HG02610 (cell line): ENCODE measurements at regions not wholly inside any gene's neighbourhood (a gene's known extent, or its start where the extent isn't known, plus 50 kb on each side); places are given as distances from the start of the nearest gene placed in this dataset.

Experiments
- ATAC-seq: cut with Tn5 transposase; IDR thresholded peaks from one replicate; pipeline ENCODE4 v1.9.1; 2021; ENCODE audit warnings: mild to moderate bottlenecking, moderate library complexity; ENCODE audit not compliant: unreplicated experiment

DNA sequence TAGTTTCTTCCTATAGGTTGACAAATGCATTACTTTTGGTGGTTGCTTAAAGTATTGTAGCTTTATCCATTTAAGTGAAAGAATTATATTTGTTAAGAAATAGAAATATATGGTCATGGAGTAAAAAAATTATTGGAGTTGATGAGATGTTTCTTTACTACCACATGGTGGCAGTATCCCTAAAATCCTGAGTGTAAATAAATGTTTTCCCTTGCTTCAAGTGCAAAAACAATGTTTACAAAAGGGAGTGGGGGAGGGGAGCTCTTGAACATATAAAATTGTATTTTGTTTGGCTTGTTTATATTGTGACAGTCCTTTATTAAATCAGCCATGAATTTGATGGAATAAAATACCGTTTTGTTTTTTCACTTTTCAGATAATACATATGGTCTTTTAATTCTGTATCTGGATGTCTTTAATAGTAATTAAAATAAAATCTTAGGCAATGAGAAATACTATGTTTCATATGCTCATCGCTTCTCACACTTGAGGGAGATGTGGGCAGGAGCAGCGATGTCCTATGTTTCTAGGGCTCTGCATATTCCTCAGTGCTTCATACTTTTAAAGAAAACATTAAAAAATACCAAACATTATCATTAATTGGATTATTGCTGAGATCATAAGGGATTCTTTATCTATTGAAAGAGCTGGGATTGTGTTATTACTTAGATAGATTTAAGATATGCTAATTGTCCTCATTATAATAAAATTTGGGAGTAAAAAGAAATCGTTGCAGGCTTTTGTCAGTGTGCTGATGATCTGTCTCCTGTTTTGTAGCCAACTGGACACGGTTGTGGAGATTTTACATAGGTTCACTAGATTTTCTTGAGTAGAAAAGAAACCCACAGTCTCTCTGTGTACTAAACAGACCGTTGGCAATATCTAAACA, 349.7 kb downstream of the TUSC7 start:
- ATAC-seq: no peak

DNA sequence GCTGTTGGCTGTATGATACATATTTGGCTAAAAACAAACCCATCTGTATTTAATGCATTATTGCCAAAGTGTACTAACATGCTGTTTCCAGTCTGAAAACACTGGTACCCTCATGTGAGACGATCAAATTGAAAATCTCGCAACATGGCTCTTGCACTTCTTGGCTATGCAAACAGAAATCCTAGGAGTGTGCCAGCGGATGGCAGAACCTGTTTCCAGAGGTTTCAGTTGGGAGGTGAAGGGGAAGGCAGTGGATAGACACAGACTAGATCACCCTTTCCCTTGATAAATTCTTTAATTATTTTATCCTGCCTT, 350.3 kb downstream of the TUSC7 start:
- no peak for ATAC-seq

DNA sequence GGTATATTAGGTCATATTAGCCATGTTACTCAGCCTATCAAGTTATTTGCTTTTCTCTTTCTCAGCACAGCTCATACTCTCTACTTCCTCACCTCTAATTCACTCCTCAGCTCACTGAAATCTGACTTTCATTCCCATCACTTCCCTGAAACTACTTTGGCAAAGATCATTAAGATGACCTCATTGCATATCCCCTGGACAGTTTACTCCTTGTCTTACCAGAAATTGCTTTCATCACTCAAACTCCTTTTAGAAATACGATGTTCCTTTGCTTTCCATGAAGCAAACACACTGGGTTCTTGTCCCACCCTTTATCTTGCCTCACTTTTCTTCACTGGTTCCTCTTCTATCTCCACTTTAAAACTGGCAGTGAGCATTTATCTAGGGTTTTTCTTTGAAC, 354.4 kb downstream of the TUSC7 start:
- ATAC-seq: no peak

DNA sequence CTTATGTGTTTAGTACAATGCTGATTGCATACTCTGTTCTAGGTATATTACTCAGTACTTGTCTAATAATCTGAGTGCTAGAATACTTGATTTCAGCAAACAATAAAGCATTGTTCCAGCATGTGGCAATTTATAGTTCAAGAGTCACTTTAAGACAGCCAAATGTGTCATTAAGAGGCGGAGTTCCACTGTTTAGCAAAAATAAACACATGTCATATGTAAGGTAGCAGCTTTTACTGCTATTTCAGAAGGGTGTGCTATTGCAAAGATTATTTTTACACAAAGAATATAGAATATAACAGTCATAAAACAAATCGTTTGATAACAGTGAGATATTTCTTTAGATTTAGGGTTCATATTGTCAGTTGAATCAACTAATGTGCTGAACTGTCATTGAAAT, 358.7 kb downstream of the TUSC7 start:
- ATAC-seq: no peak

DNA sequence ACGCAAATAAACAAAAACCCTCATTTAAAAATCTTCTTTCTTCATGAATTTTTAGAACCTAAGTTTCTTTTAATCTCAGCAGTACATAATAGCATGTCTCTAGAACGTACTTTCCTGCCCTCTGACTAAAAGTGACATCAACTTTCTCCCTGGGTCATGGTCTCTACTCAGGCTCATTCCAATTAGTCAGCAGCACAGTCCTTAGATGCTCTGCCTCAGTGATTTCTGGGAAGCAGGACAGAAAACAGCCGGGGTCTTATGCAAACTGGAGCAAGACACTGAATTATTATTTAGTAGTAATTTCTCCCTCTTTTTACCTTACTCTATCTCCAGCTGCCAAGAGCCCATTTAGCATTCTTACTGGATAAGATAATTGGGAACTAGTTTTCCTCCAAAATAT, 365.2 kb downstream of the TUSC7 start:
- ATAC-seq: no peak

DNA sequence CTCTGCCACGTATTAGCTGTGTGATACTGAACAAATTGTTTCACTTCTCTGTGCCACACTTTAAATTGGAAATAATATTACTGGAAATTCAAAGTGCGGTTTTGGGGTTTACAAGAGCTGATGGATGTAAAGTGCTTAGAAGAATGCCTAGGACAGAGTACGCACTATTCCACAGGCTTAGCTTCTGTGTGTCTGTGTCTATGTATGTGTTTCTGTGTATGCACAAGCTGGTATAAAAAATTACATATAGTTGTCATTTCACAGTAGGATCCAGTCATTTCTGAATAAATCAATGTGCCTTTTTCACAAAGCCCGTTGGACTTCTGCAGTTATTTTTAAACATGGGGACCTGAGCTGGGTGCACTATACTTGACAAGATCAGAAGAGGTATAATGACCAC, 370.4 kb downstream of the TUSC7 start:
- no peak for ATAC-seq

DNA sequence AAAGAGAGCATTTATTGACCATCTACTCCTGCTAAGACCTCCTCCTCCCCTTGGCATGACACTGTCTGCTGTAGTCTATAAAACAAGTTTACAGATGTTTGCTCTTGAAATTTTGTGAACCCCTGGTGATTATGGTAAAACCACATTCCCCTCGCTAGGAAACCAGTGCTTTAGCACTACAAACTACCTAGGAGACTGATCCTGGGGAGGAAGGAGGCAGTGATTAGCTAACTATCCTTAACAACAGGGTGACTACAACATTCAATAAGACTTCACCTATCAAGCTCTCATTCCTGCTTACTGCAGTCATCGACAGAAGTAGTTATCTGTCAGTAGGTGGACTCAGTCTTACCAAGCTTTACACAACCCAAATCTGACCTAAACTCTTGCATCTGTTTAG, 371.3 kb downstream of the TUSC7 start:
- no peak for ATAC-seq

DNA sequence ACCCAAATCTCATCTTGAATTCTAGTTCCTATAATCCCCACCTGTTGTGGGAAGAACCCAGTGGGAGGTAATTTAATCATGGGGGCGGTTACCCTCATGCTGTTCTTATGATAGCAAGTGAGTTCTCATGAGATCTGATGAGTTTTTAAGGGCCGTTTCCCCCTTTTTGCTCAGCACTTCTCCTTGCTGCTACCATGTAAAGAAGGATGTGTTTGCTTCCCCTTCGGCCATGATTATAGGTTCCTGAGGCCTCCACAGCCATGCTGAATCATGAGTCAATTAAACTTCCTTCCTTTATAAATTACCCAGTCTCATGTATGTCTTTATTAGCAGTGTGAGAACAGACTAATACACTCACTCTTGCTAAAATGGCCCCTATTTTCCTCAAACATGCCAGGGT, 374.7 kb downstream of the TUSC7 start:
- ATAC-seq: no peak

DNA sequence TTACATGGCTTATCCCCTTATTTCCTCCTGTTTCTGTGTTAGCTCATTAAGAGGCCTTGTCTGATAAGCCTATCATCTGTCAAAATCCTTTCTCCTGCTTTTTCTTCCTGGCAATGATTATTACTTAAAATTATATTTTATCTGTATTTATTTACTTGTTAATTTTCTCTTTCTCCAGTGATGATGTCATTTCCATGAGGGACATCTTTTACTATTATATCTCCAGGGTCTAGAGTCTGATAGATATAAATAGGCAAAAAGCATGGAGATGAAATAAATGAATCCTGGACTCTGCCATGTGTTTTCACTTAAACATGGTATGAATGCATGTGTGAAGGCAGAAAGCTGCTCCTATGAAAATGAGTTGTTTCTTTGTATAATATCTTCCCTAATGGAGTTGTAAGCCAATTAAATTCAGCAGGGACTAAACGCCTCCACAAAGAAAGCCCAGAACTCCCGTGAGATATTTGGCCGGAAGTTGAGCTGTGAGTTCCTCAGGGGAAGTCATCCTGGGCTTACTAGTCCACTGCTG, 375.2 kb downstream of the TUSC7 start:
- ATAC-seq: no peak

DNA sequence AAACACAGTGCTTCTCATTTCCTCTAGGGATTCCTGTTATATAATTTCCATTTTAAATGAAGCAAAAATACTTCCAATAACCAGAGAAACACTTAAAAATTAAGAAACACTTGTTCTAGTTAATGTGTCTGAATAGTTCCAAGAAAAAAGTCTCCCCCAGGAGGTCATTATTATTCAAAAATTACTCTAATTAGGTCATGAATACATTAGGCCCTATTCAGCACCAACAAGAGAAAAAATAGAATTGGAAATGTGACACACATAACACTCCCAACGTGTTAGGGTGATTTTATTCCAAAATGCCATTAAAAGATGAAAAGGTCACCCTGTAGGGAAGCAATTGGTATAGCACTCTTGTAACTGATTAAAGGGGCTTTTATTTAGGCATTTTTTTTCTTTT, 382.1 kb downstream of the TUSC7 start:
- ATAC-seq: no peak

DNA sequence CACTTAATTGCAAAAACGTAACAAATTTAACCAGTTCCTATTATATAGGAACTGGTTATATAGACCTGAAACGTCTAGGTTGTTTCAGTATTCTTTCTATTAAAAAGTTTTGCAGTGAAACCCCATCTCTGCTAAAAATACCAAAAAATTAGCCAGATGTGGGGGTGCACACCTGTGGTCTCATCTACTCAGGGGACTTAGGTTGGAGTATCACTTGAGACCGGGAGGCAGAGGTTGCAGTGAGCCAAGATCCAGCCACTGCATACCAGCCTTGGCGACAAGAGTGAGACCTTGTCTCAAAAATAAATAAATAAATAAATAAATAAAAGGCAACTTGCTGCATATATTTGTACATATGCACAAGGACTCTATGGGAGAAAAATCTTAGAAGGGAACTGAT, 387.0 kb downstream of the TUSC7 start:
- no peak for ATAC-seq

DNA sequence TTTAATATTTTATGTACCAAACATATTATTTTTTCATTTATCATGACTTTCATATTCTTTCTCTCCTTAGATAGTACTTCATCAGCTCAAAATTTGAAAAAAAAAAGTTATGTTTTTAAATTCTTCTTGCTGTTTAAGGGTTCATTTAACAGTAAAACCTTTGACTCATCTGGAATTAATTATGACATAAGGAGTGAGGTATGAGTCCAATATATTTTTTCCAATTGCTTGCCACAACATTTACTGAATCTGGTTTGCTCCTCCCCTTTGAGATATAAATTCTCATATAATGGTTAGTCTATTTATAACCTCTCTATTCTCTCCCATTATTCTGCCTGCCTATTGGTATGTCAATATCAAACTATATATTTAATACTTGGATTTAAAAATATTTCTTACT, 387.8 kb downstream of the TUSC7 start:
- no peak for ATAC-seq

DNA sequence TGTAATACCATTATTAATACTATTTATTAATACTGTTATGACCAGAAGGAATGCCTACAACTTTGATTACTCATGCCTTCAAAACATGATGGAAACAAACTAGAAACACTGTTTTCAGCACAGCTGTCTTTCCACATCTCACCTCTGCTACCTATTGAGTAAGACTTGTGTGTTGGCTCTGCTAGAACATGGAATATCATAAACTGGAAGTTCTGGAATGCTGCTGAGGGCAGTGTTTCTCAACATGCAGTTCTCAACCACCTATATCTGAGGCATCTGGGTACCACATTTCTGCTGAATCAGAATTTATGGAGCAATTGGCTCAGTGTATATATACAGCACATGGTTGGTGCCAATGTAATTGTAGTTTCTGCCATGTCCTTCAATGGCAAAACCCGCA, 392.1 kb downstream of the TUSC7 start:
- ATAC-seq: no peak

DNA sequence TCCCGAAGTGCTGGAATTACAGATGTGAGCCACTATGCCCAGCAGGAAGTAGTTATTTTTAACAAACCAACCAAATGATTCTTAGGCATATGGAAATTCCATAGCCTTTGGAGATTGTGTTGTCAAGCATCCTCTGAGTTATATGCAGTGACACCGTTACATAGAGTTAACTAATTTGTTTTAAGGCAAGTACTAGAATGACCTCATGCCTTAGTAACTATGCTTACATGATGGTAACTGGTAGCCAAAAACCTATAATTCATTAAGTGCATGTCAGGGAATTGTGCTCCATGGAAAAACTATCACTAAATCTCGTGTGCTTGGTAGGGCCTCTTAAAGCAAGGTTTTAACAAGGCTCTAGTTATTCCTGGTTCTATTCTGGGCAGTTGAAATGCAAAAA, 392.8 kb downstream of the TUSC7 start:
- ATAC-seq: no peak

DNA sequence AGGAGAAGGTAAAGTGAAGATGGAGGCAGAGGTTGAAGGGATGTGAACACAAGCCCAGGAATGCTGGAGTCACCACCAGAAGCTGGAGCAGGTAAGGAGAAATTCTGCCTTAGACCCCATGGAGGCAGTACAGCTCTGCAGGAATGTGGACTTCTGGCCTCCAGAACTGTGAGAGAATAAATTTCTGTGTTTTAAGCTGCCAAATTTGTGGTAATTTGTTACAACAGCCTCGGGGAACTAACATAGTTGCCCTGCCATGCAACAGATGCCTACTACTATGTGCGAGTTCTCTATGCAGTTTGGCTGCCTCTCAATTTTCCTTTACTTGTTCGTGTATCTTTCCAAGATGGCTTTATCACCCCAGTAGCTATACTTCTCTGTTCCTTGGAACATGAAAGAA, 394.1 kb downstream of the TUSC7 start:
- ATAC-seq: no peak

DNA sequence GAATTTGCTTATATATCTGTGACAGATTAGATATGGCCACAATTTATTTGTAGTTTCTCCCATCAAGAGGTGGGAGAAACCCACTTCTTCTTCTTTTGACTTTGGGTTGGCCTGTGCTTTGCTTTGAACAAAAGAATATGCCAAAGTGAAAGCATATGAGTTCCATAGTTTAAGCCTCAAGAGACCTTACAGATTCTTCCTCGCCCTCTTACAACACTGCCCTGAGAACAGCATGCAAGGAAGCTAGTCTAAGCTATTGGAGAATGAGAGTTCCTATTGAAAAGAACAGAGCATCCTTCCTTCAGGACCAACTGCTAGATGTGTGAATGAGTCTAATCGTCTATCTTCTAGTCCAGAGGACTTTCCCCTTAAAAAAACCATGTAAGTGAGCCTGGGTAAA, 394.8 kb downstream of the TUSC7 start:
- ATAC-seq: no peak

DNA sequence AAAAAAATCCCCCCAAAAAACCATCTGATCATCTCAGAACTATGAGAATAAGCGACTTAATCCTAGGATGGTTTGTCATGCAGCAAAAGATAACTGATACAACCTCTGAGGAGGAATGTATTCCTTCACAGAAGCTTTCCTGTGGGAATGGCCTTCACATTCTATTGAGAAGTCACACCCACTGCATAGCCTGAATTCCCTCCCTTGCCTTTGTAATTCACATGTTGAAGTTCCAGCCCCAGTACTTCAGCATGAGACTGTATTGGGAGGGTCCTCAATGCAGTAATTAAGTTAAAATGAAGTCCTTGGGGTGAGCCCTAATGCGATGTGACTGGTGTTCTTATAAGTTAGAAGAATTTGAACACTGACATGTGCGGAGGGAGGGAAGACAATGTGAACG, 395.2 kb downstream of the TUSC7 start:
- no peak for ATAC-seq

DNA sequence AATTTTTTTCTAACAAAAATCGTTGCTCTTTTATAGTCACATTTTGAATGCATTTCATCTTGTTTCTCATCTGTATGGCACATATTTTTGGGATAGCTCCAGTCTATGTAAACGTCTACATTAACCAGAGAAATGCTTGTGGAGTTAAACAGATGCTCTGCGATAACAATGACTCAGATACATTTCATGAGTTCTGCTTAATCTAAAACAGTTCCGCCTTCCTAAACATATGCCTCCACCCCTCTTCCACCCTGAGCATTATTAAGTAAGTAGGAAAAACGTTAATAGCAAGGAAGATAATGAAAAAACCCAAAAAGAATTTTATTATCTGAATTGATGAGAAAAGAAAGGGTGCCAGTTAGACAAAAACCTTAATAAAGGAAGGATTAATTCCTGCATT, 396.1 kb downstream of the TUSC7 start:
- no peak for ATAC-seq

DNA sequence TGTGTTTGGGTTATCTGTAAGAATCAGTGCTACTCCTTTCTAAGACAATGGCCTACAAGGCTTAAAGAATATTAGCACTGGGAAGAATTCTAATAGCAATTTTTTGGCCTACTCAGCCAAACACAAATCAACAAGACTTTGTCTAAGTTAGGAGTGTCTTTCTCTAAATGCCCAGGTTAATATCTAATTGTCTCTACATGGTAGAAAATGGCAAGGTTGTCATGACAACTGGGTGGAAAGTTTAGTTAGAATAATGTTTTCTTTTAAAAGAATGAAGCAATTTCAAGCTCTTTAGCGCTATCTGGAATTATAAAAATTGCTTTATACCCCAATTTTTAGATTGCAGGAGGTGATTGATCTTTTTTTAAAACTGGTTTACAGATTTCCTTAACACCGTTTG, 396.8 kb downstream of the TUSC7 start:
- no peak for ATAC-seq

DNA sequence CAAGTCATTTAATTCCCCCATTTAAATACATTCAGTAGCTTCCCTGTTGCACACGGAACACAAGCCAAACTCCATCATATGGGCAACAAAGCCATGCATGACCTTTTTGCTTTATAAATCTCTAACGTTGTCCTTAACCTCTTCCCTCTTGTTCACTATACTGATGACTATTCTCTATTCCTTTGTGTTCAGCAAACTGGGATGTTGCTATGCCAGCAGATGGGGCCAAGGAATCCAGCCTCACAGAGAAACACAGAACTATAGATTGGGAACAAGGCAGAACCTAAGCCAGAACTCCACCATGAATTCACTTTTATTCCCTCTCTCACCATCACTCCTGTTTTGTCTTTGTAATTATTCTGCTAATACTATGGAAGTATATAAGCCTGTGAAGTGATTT, 398.4 kb downstream of the TUSC7 start:
- no peak for ATAC-seq

DNA sequence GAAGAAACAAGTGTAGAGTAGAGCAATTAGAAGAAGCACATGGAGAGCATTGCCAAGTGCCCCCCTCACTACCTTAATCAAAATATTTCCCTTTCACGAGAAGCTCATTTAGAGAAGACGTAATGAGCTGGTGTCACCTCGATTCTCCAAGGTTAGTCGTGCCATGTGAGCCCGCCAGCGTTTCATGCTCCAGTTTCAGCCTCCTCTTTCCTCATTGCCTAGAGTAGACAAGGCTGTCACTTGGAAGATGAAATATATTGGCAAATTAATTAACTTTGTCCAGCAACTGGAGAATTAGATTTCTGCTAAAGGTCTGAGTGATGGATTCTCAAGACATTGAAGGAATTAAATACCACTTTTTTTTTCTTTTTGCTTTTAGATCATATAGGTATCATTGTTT, 399.6 kb downstream of the TUSC7 start:
- no peak for ATAC-seq

DNA sequence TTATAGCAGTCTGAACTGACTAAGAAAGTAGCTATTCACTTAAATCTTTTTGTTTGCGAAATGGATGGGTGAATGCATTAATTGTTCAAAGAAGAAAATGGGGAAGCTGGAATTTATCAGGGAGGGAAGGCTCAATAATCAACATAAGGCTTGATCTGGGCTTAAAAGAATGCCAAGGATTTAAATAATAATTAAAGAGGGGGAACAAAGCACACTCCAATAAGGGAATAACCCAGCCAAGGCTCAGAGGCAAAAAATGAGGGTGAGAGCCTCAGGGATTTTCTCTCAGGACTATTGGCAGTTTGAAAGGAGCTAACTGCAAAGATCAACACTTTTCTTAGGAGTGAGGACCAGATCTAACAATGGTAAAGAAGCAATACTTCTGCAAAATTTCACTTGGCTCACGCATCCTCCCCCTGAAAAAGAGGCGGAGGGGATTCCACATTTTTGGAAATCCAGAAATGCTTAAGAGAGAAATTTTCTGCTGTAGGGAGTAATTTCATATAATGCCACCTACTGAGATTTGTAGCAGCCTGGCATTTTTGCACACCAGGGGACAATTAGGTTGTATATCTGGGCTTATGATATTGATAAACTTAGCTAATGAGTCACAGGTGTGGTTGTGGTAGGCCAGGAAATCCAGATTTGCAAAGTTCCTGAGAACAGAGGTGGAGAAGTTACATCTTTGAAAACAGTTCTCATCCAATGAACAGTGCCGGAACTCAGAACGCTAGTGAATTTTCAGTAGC, 405.1 kb downstream of the TUSC7 start:
- no peak for ATAC-seq
